ENCODE measurements at regions not wholly inside any gene's neighbourhood (a gene's known extent, or its start where the extent isn't known, plus 50 kb on each side); places are given as distances from the start of the nearest gene placed in this dataset.

GRCh38 chr4:28351102-28351501, 1490.5 kb downstream of the STIM2 start:
- TF ChIP-seq CTCF (IDR thresholded peaks at IDR 0.05; ENCODE audit: borderline replicate concordance, insufficient read depth, low read depth, low read length): no peak
- H3K4me3 ChIP-seq (ENCODE audit: low read depth, low read length): no peak overlapping the region

GRCh38 chr4:28351826-28352225, 1491.2 kb downstream of the STIM2 start:
- no peak for TF ChIP-seq CTCF (IDR thresholded peaks at IDR 0.05; ENCODE audit: borderline replicate concordance, insufficient read depth, low read depth, low read length)
- H3K4me3 ChIP-seq (ENCODE audit: low read depth, low read length): no peak overlapping the region

GRCh38 chr4:28354880-28355656, 1494.4 kb downstream of the STIM2 start:
- no peak overlapping the region for H3K4me3 ChIP-seq (ENCODE audit: low read depth, low read length)
- no peak for TF ChIP-seq CTCF (IDR thresholded peaks at IDR 0.05; ENCODE audit: borderline replicate concordance, insufficient read depth, low read depth, low read length)

GRCh38 chr4:28357990-28358389, 1497.3 kb downstream of the STIM2 start:
- H3K4me3 ChIP-seq (ENCODE audit: low read depth, low read length): no peak overlapping the region
- TF ChIP-seq CTCF (IDR thresholded peaks at IDR 0.05; ENCODE audit: borderline replicate concordance, insufficient read depth, low read depth, low read length): no peak

GRCh38 chr4:28358606-28359005, 1498.0 kb downstream of the STIM2 start:
- TF ChIP-seq CTCF (IDR thresholded peaks at IDR 0.05; ENCODE audit: borderline replicate concordance, insufficient read depth, low read depth, low read length): no peak
- H3K4me3 ChIP-seq (ENCODE audit: low read depth, low read length): no peak overlapping the region

GRCh38 chr4:28360681-28361080, 1500.0 kb downstream of the STIM2 start:
- no peak for TF ChIP-seq CTCF (IDR thresholded peaks at IDR 0.05; ENCODE audit: borderline replicate concordance, insufficient read depth, low read depth, low read length)
- no peak overlapping the region for H3K4me3 ChIP-seq (ENCODE audit: low read depth, low read length)

GRCh38 chr4:28362169-28362568, 1501.5 kb downstream of the STIM2 start:
- no peak overlapping the region for H3K4me3 ChIP-seq (ENCODE audit: low read depth, low read length)
- TF ChIP-seq CTCF (IDR thresholded peaks at IDR 0.05; ENCODE audit: borderline replicate concordance, insufficient read depth, low read depth, low read length): no peak
